ENCODE measurements at regions not wholly inside any gene's neighbourhood (a gene's known extent, or its start where the extent isn't known, plus 50 kb on each side); places are given as distances from the start of the nearest gene placed in this dataset.

- TF ChIP-seq CTCF (IDR thresholded peaks at IDR 0.05; ENCODE audit: low read depth, low read length, poor library complexity, severe bottlenecking) (no peak), EZH2phosphoT487 (IDR thresholded peaks at IDR 0.05; ENCODE audit: borderline replicate concordance, low read length) (no peak)
Observed at GRCh38 chr6:148629181-148629580, 117.6 kb upstream of the UST start.

Measured in DOHH2 (cell line).